Hindlimb muscle (tissue), 1 donor: ENCODE measurements at regions not wholly inside any gene's neighbourhood (a gene's known extent, or its start where the extent isn't known, plus 50 kb on each side); places are given as distances from the start of the nearest gene placed in this dataset.
"Not testable (repeated sequence)": the region's sequence is repeated elsewhere in the genome, so short reads cannot be mapped to it uniquely, and the experiment has no call there.

Source experiments
- DNase-seq: peaks from one replicate; pipeline ENCODE4 v3.0.0-alpha.2; 2013

DNA sequence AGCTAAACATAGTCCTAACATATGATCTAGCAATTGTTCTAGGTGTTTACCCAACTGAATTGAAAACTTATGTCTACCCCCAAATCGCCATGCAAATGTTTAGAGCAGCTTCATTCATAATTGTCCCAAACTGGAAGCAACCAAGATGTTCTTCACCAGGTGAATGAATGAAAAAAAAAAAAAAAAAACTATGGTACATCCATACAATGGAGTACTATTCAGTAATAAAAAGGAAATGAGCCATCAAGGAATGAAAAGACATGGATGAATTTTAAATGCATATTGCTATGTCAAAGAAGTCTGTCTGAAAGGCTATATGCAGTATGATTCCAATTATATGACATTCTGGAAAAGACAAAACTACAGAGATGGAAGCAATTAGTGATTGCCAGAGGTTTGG lies 98.6 kb upstream of the ITPRID2 start:
- no peak for DNase-seq

- DNase-seq: no peak
Observed at GRCh38 chr2:181798022-181798421, 93.5 kb upstream of the ITPRID2 start.

DNA sequence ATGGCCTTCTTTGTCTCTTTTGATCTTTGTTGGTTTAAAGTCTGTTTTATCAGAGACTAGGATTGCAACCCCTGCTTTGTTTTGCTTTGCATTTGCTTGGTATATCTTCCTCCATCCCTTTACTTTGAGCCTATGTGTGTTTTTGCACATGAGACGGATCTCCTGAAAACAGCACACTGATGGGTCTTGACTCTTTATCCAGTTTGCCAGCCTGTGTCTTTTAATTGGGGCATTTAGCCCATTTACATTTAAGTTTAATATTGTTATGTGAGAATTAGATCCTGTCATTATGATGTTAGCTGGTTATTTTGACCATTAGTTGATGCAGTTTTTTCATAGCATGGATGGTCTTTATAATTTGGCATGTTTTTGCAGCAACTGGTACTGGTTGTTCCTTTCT lies 89.2 kb upstream of the ITPRID2 start:
- not testable (repeated sequence) for DNase-seq

DNA sequence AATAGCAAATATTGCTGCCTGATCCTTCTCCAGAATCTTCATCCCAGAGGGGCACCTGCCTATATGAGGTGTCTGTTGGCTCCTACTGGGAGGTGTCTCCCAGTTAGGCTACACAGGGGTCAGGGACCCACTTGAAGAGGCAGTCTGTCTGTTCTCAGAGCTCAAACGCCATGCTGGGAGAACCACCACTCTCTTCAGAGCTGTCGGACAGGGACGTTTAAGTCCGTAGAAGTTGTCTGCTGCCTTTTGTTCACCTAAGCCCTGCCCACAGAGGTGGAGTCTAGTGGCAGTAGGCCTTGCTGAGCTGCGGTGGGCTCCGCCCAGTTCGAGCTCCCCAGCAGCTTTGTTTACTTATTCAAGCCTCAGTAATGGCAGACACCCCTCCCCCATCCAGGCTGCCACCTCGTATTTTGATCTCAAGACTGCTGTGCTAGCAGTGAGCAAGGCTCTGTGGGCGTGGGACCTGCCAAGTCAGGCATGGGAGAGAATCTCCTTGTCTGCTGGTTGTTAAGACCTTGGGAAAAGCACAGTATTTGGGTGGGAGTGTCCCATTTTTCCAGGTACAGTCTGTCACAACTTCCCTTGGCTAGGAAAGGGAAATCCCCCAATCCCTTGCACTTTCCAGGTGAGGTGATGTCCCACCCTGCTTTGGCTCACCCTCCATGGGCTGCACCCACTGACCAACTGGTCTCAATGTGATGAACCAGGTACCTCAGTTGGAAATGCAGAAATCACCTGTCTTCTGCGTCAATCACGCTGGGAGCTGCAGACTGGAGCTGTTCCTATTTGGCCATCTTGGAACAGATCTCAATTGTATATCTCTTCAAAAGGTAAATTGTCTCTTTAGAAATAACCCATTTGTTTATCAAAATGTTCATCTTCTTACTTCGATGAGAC lies 87.4 kb upstream of the ITPRID2 start:
- DNase-seq: not testable (repeated sequence)

GRCh38 chr2:181805228-181806038 lies 86.1 kb upstream of the ITPRID2 start:
- DNase-seq: no peak

GRCh38 chr2:181806039-181806392 lies 85.5 kb upstream of the ITPRID2 start:
- no peak for DNase-seq

DNA sequence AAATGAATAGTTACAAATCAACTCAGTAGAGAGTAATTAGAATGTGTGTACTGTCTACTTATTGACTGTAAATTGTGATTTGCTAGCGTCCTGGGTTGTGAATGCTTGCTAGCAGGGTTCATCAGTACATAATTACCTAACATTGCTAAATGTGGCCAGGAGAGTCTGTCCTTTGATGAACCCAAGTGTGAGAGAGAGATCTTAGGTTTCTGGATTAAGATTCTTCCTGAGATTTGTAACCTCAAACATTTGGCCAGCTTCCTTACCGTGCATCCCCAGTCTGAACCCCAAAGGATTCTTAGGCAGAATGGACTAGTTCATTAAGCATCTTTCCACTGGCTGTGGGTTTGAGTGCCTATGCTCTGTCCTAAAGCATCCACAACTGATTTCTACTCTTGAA lies 84.0 kb upstream of the ITPRID2 start:
- DNase-seq: no peak

DNA sequence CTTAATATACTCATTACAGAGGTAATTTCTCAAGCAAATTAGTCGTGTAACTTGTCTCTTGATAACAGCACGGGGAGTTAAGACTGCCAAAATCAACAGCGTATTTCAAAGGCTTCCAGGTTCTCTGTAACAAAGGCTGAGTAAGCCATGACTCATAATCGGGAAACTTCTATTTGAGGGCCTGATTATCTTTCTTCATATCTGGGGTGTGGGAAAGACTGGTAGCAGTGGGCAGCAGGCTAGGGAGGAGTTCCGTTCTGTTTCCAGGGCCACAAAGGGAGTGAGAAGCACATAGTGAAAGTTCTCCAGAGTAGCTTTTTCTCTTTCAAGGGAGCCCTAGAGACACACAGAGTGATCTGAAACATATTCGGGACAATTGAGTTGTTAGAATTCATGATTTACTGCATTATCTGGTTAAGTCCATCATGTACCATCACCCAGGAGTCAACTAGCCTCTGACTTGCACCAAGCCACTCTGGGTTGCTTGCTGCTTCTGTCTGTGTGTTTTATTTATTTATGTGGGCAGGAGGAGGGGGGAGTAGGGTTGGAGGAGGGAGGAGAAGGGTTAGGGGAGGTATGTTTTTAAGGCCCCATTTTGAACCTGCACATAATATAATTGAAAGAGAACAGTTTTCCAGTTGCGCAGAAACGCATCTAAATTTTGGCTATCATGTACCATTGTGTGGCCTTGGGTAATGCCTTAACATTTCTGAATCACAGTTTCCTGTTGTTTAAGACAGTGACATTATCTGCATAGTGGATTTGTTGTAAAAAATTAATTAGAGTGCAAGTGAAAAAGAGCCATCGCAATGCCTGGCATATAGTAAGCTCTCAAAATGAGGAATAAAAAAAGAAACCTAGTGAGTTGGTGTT lies 80.5 kb upstream of the ITPRID2 start:
- DNase-seq: no peak

DNA sequence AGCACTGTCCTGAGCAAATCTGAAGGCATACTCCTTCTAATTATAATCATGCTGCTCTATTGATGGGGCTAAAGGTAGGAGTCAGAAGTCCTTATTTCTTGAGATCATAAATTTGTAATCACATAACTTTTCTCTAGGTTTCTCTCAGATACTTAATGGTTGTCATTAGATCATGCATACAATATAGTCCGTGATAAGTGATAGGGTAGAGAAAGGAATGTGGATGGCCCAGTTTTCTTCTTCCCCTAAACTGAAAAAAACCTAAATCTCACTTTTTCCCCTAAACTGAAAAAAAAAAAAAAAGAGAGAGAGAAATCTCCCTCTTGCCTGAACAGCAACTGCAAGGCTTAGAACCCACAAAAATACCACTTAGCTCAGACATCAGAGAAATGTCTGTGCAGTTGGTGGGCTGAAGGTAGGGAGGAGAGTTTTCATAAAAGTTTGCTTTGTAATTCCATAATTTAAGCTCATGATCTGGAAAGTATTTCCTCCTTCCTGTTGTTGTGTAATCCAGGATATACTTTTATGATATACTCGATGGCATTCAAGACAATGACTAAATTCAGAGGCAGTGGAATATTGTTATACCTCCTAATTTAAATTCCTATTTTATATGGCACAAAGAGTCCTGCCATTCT lies 79.3 kb upstream of the ITPRID2 start:
- no peak for DNase-seq

DNA sequence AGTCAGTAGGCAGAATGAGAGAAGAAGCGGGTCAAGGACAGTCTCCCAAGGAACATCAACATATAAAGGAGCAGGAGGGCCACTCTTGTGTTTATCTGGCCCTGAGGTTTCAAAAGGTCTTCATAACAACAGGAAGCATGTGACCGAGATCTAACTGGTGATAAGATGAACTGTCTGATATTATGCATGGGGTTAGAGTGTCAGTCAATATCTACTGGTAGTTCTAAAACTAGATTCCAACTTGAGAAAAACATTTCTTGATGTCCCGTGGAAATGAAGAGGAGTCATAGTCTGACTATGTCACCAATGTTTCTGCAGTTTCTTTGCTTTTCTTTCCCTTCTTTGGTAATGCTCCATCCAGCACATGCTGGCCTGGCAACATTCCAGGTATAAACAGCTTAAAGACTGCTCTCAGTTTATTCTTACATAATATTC lies 77.5 kb upstream of the ITPRID2 start:
- peak; percentile 34 for DNase-seq

DNA sequence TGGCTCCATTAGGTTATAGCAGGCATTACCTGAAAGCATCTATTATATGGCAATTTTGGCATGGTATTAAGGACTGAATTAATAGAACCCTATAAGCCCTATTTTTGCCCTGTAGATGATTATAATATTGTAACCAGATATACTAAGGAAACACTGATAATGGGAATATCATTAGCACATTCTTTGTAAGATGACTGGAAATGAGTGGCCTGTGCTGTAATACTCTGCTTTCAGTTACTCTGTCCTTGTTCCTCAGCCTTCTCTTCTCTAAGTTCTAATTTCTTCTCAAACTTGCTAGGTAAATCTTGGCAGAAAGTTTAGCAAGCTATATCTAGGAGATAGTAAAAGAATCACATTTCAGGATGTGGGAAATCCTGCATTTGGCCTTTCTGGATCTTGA lies 74.0 kb upstream of the ITPRID2 start:
- no peak for DNase-seq

DNA sequence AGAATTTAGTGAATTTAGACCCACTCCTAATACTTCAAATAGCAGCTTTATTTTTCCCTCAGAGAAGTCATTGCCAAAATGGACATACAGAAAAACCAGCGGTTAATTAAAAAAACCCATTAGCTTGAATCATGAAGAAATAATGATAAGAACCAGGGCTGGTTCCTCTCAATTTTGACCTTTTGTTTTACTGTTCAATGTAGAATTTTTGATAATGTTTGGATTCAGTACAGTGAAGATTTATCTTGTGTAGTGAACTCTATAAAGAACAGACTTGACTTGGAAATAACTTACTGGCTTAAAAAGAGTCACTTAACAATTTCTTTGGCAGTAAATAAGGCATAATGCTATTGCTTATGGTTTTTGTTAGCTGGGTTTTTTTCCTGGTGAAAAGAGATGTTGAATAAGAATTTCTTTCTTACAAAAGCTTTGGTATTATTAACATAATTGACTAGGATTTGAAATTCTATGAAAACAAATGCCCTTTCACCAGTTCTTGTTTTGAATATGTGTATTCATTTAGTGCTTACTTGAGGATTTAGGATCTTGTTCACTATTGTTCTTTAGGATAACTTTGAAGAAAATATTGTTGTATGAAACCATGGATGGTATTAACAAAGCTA lies 73.4 kb upstream of the ITPRID2 start:
- no peak for DNase-seq

DNA sequence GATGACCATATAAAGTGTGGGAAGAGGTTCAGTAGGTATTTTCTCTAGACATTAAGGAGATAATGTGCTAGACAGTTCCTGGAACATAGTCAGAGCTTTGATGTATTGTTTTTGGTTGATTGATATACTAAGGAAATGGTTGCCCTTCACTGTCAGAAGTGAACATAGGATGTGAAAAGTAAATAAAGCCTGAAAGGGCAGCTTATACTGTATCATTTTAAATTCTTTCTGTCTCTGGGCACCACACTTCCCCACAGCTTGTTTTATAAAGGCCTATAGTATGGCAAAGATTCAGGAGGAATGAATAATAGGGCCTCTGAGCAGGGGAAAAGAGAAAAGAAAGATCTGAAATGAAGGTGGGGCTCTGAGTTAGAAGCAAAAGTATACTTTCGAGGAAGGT lies 72.7 kb upstream of the ITPRID2 start:
- DNase-seq: no peak

DNA sequence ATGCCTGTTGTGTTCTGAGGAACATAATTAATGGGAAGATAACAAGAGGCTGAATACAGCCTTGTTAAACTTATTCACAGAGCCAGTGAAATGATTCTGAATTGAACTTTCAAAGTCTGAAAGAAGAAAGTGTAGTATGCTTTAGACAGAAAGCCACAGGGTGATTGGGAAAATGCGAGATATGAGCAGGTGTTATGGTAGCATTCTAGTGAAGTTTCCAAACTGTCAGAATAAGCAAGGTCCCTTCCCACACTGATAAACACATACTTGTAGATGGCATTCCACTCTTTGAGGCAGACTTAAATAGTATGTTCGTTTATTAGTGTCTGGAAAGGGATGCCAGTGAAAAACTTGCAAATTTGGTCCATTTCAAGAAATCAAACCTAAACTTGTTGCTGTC lies 70.5 kb upstream of the ITPRID2 start:
- no peak for DNase-seq

DNA sequence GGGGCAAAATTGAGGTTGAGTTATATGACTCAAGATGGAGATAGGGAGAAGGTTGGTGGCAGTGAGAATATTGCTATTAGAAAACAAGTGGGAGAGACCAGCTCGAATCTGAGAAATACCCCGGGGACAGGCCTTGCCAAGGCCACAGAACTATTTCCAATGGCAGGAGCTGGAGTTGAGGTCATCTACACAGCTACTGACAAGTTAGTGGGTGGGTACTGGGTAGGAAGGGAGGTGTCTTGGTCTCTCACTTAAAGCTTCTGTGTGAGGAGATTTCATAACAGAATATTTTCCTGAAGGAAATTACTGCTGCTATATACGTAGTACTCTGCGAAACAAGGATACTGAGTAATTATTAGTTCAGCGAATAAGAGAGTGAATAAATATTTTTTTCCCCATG lies 69.4 kb upstream of the ITPRID2 start:
- no peak for DNase-seq

DNA sequence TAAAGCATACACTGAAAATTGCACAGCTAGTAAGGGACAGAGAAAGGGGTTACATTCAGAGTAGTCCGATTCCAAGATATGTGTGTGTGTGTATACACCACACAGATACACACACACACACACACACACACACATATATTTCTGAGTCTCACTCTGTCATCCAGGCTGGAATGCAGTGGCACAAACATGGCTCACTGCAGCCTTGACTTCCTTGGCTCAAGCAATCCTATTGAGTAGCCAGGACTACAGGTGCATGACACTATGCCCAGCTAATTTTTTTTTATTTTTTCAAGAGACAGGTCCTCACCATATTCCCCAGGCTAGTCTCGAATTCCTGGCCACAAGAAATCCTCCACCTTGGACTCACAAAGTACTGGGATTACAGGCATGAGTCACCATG lies 68.1 kb upstream of the ITPRID2 start:
- no peak for DNase-seq

GRCh38 chr2:181828122-181828705 lies 63.3 kb upstream of the ITPRID2 start:
- DNase-seq: no peak

- no peak for DNase-seq
Observed at GRCh38 chr2:181829230-181829629, 62.3 kb upstream of the ITPRID2 start.

DNA sequence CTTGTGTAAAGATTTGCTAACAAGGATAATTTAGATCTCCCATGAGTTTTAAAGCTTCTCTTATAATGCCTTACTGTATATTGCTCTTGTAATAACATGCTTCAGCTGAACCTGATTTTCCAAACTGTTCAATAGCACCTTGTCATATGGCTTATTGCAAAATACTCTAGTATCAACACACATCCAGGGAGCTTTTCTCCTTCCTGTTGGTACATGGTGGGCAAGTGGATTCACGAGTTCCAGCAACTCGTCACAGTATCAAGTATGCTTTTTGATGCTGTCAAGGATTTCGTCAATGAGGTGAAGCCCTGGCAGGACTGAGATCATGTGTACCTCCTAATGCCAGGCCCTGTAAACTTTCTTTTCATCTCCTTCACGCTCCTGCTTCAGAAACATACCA lies 59.5 kb upstream of the ITPRID2 start:
- no peak for DNase-seq

DNA sequence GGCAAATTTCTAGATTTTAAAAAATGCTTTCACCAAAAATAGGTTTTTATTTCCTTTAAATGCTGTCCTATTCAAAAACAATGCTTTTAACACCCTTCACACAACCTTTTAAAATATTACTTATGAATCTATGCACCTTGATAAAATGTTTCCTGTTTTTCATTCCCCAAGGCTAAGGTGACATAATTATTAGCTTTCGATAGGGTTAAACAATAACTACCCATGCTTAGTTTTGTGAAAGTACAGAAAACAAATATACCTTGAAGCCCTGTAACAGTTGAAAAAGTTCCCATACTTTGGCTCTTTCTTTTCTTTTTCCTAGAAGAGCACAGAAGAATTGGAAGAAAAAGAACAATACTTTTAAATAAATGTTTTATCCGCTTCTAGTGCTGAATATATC lies 54.9 kb upstream of the ITPRID2 start:
- no peak for DNase-seq

GRCh38 chr2:181837563-181837962 lies 54.0 kb upstream of the ITPRID2 start:
- no peak for DNase-seq

- no peak for DNase-seq
Observed at GRCh38 chr2:181839811-181840210, 51.7 kb upstream of the ITPRID2 start.
